GM23248 (cell line): ENCODE measurements at regions not wholly inside any gene's neighbourhood (a gene's known extent, or its start where the extent isn't known, plus 50 kb on each side); places are given as distances from the start of the nearest gene placed in this dataset.

Source experiments
- EZH2 ChIP-seq: fragments of 200-600 bp; sonication (generic); IDR thresholded peaks from 2 replicates; pipeline ENCODE4 v1.6.1; 2018; ENCODE audit warnings: antibody characterized with exemption, mild to moderate bottlenecking; ENCODE audit not compliant: insufficient read depth, poor library complexity, severe bottlenecking
- EZH2phosphoT487 ChIP-seq: fragments of 200-600 bp; sonication (generic); IDR thresholded peaks from 2 replicates; pipeline ENCODE4 v1.6.1; 2018; ENCODE audit warnings: antibody characterized with exemption, moderate library complexity, mild to moderate bottlenecking, low read depth; ENCODE audit not compliant: insufficient read depth

GRCh38 chr14:56027916-56028712 lies 90.1 kb upstream of the PELI2 start:
- TF ChIP-seq EZH2phosphoT487, result no peak
- no peak for TF ChIP-seq EZH2
